H1 (cell line): ENCODE measurements at regions not wholly inside any gene's neighbourhood (a gene's known extent, or its start where the extent isn't known, plus 50 kb on each side); places are given as distances from the start of the nearest gene placed in this dataset.

ENCODE experiments used
- CTCF ChIP-seq, 3 experiments: IDR thresholded peaks; 1 replicate in 2 of 3; 2 replicates in 1 of 3; pipeline versions ENCODE4 v1.5.1 to v1.6.1; 2011; ENCODE audit warnings: low read length in 3 of 3, mild to moderate bottlenecking in 3 of 3, inconsistent platforms in 2 of 3, low read depth in 1 of 3, moderate library complexity in 1 of 3; ENCODE audit not compliant: insufficient read depth in 1 of 3; ENCODE audit errors: control extremely low read depth in 1 of 3
- EP300 ChIP-seq, 2 experiments: IDR thresholded peaks; 1 replicate in 1 of 2; 2 replicates in 1 of 2; pipeline ENCODE4 v1.6.1; 2011 to 2012; ENCODE audit warnings: low read depth in 2 of 2, low read length in 2 of 2, mild to moderate bottlenecking in 2 of 2, borderline replicate concordance in 1 of 2, inconsistent platforms in 1 of 2, moderate library complexity in 1 of 2
- JUND ChIP-seq: IDR thresholded peaks from 2 replicates; pipeline ENCODE4 v1.6.1; 2011; ENCODE audit warnings: mild to moderate bottlenecking, improper control_type of control experiment, low read length
- POLR2A ChIP-seq, 2 experiments: IDR thresholded peaks; 1 replicate in 1 of 2; 2 replicates in 1 of 2; pipeline ENCODE4 v1.6.1; 2011; ENCODE audit warnings: low read depth in 2 of 2, low read length in 2 of 2, mild to moderate bottlenecking in 2 of 2; ENCODE audit errors: control extremely low read depth in 1 of 2
- POLR2AphosphoS5 ChIP-seq: IDR thresholded peaks from 2 replicates; pipeline ENCODE4 v1.6.1; 2011; ENCODE audit warnings: low read depth, low read length
- RAD21 ChIP-seq, 2 experiments: IDR thresholded peaks in 1 of 2; conservative IDR thresholded peaks in 1 of 2; 2 replicates each; pipeline ENCODE4 v1.6.1; 2011; ENCODE audit warnings: low read depth in 2 of 2, low read length in 2 of 2, improper control_type of control experiment in 1 of 2, inconsistent platforms in 1 of 2, mild to moderate bottlenecking in 1 of 2, moderate library complexity in 1 of 2
- RFX5 ChIP-seq: IDR thresholded peaks from 2 replicates; pipeline ENCODE4 v1.6.1; 2011; ENCODE audit warnings: low read depth, low read length, improper control_type of control experiment, borderline replicate concordance
- SIX5 ChIP-seq: IDR thresholded peaks from 2 replicates; pipeline ENCODE4 v1.6.1; 2011; ENCODE audit warnings: mild to moderate bottlenecking, low read depth, low read length
- SUZ12 ChIP-seq: fragments of 200-600 bp; sonication (generic); IDR thresholded peaks from 2 replicates; pipeline ENCODE4 v1.6.1; 2012; ENCODE audit warnings: mild to moderate bottlenecking, inconsistent platforms, low read length, moderate library complexity, mixed read lengths
- TAF1 ChIP-seq: IDR thresholded peaks from 2 replicates; pipeline ENCODE4 v1.6.1; 2011; ENCODE audit warnings: mild to moderate bottlenecking, low read depth, low read length
- ZNF274 ChIP-seq: IDR thresholded peaks from 2 replicates; pipeline ENCODE4 v1.7.0; 2012; ENCODE audit warnings: low read length, borderline replicate concordance; ENCODE audit errors: extremely low read depth

DNA sequence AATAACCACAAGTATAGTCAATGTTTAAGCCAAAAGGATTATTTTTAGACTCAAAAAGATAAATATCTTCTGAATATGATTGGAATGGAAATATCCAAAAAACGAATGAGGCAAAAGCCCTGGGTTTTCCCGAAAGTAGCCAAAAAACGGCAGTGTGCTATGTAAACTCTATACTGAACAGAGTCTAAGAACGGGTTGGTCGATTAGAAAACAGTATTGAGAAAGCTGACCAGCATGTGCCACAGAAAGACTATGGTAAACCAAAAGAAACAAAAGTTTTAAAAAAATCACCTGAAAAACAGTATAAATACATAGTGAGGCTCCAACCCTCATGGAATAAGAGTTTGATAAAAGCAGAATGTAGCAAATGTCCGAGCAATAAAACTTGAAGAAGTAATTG lies 92.0 kb upstream of the DLGAP1 start:
- TF ChIP-seq POLR2AphosphoS5 (no peak), TAF1 (no peak), RFX5 (no peak), ZNF274 (no peak), POLR2A (IDR thresholded peaks at IDR 0.05; ENCODE audit: control extremely low read depth in 1 of 2, low read depth in 2 of 2, low read length in 2 of 2) (no peak), SIX5 (no peak), JUND (no peak), CTCF (IDR thresholded peaks at IDR 0.05; ENCODE audit: control extremely low read depth in 1 of 3, insufficient read depth in 1 of 3, low read depth in 1 of 3, low read length in 3 of 3) (no peak), EP300 (IDR thresholded peaks at IDR 0.05; ENCODE audit: borderline replicate concordance in 1 of 2, low read depth in 2 of 2, low read length in 2 of 2) (no peak), RAD21 (IDR thresholded peaks at IDR 0.05 in 1 of 2, conservative IDR thresholded peaks at IDR 0.05 in 1 of 2; ENCODE audit: low read depth in 2 of 2, low read length in 2 of 2) (no peak), SUZ12 (no peak)
